CD14-positive monocyte (primary cell): ENCODE measurements at regions not wholly inside any gene's neighbourhood (a gene's known extent, or its start where the extent isn't known, plus 50 kb on each side); places are given as distances from the start of the nearest gene placed in this dataset.

ENCODE experiments used
- DNase-seq, 3 donors: peaks; one replicate each; pipeline ENCODE4 v3.0.0-alpha.2; 2011 to 2022
- H2AFZ ChIP-seq: 2 replicates; pipeline ENCODE4 v1.6.0; 2012; ENCODE audit warnings: mild to moderate bottlenecking, low read depth, low read length, inconsistent platforms; ENCODE audit not compliant: insufficient read depth, poor library complexity, severe bottlenecking
- H3K27ac ChIP-seq, 2 donors: 1 replicate in 1 of 2; 2 replicates in 1 of 2; pipeline ENCODE4 v1.5.1; 2012 to 2013; ENCODE audit warnings: low read length in 2 of 2, control low read depth in 1 of 2, inconsistent platforms in 1 of 2, low read depth in 1 of 2, mild to moderate bottlenecking in 1 of 2
- H3K27me3 ChIP-seq, 2 donors: one replicate each; pipeline versions ENCODE4 v1.6.0 to v1.6.1; 2011 to 2013; ENCODE audit warnings: low read length in 2 of 2; ENCODE audit not compliant: control insufficient read depth in 2 of 2, insufficient read depth in 2 of 2
- H3K36me3 ChIP-seq, 2 donors: replicated peaks in 1 of 2; 1 replicate in 1 of 2; 2 replicates in 1 of 2; pipeline versions ENCODE4 v1.5.1 to v1.6.1; 2012 to 2013; ENCODE audit warnings: low read length in 2 of 2, control low read depth in 1 of 2, inconsistent platforms in 1 of 2, mild to moderate bottlenecking in 1 of 2; ENCODE audit not compliant: insufficient read depth in 2 of 2, control insufficient read depth in 1 of 2
- H3K4me1 ChIP-seq, 2 donors: 1 replicate in 1 of 2; 2 replicates in 1 of 2; pipeline versions ENCODE4 v1.5.1 to v1.6.1; 2012 to 2013; ENCODE audit warnings: low read length in 2 of 2, control low read depth in 1 of 2, inconsistent platforms in 1 of 2, mild to moderate bottlenecking in 1 of 2, moderate library complexity in 1 of 2; ENCODE audit not compliant: insufficient read depth in 2 of 2, control insufficient read depth in 1 of 2
- H3K4me2 ChIP-seq: replicated peaks from 2 replicates; pipeline ENCODE3; 2012; ENCODE audit warnings: low read length, moderate library complexity, mild to moderate bottlenecking; ENCODE audit not compliant: poor library complexity, severe bottlenecking; ENCODE audit errors: extremely low read depth
- H3K4me3 ChIP-seq, 3 experiments: fragments of 200-600 bp in 1 of 3; sonication (generic) in 1 of 3; replicated peaks in 1 of 3; 1 replicate in 2 of 3; 2 replicates in 1 of 3; pipeline ENCODE4 v1.5.1; 2011 to 2013; ENCODE audit warnings: low read length in 3 of 3, mild to moderate bottlenecking in 3 of 3, control low read depth in 2 of 3, low read depth in 2 of 3, inconsistent platforms in 1 of 3, moderate library complexity in 1 of 3
- H3K79me2 ChIP-seq: 2 replicates; pipeline ENCODE4 v1.6.0; 2012; ENCODE audit warnings: mild to moderate bottlenecking, control low read depth, inconsistent platforms, low read length, moderate library complexity; ENCODE audit not compliant: insufficient read depth
- H3K9ac ChIP-seq: 2 replicates; pipeline ENCODE4 v1.6.0; 2017; ENCODE audit warnings: low read length, mild to moderate bottlenecking; ENCODE audit not compliant: insufficient read depth, poor library complexity, severe bottlenecking
- H3K9me3 ChIP-seq, 2 donors: replicated peaks in 1 of 2; 1 replicate in 1 of 2; 2 replicates in 1 of 2; pipeline versions ENCODE4 v1.5.1 to v1.6.1; 2012 to 2013; ENCODE audit warnings: low read length in 2 of 2, control low read depth in 1 of 2; ENCODE audit not compliant: control insufficient read depth in 1 of 2, insufficient read depth in 1 of 2
- H4K20me1 ChIP-seq: 2 replicates; pipeline ENCODE4 v1.6.0; 2012; ENCODE audit warnings: mild to moderate bottlenecking, low read length, control low read depth, moderate library complexity; ENCODE audit not compliant: insufficient read depth
- H3K27ac Mint-ChIP-seq, 7 donors: one replicate each; pipeline ENCODE4 v1.8.0; 2020; ENCODE audit warnings: mild to moderate bottlenecking in 7 of 7, mixed read lengths in 7 of 7, moderate library complexity in 6 of 7, inconsistent platforms in 2 of 7
- H3K27me3 Mint-ChIP-seq, 3 donors: one replicate each; pipeline ENCODE4 v1.8.0; 2021 to 2022; ENCODE audit warnings: low read depth in 3 of 3, mild to moderate bottlenecking in 3 of 3, mixed read lengths in 3 of 3, moderate library complexity in 3 of 3, inconsistent platforms in 1 of 3
- H3K36me3 Mint-ChIP-seq, 2 donors: one replicate each; pipeline ENCODE4 v1.8.0; 2020; ENCODE audit warnings: mixed read lengths in 2 of 2, inconsistent platforms in 1 of 2, mild to moderate bottlenecking in 1 of 2
- H3K4me1 Mint-ChIP-seq: one replicate; pipeline ENCODE4 v1.8.0; 2020; ENCODE audit warnings: mild to moderate bottlenecking, mixed read lengths
- H3K4me3 Mint-ChIP-seq, 2 donors: one replicate each; pipeline ENCODE4 v1.8.0; 2020; ENCODE audit warnings: mild to moderate bottlenecking in 2 of 2, mixed read lengths in 2 of 2, moderate library complexity in 1 of 2
- H3K9me3 Mint-ChIP-seq, 7 donors: one replicate each; pipeline ENCODE4 v1.8.0; 2020 to 2022; ENCODE audit warnings: mixed read lengths in 7 of 7, mild to moderate bottlenecking in 6 of 7, moderate library complexity in 6 of 7, inconsistent platforms in 2 of 7
- CTCF ChIP-seq: fragments of 200-600 bp; IDR thresholded peaks from one replicate; pipeline ENCODE4 v1.8.0; 2022; ENCODE audit warnings: antibody characterized with exemption, mild to moderate bottlenecking
- WGBS: methylation state at CpG from one replicate; pipeline ENCODE4 v1.1.5; 2013; ENCODE audit warnings: missing lambda C conversion rate; ENCODE audit not compliant: insufficient coverage; 5-methylcytosine and 5-hydroxymethylcytosine counted together
- intact Hi-C, 2 donors: fragments of 100-400 bp; cut with micrococcal nuclease; formaldehyde crosslinking; loops; one replicate each; pipeline versions ENCODE4 v1.15.0 to v1.15.1; 2023

- H2AFZ ChIP-seq: no peak overlapping the region
- no peak overlapping the region for H3K27ac ChIP-seq
- H3K27me3 ChIP-seq: no peaks in the 10 kb centered on the region
- no peaks in the 10 kb centered on the region for H3K9me3 ChIP-seq
- Mint-ChIP-seq H3K36me3 (no peaks in the 10 kb centered on the region), H3K27ac (no peak overlapping the region), H3K9me3 (no peaks in the 10 kb centered on the region), H3K4me3 (no peak overlapping the region), H3K4me1 (no peaks in the 10 kb centered on the region), H3K27me3 (peaks cover 3 to 14% (median 6%) of the 10 kb centered on the region in 3 donors)
- no peaks in the 10 kb centered on the region for H3K4me1 ChIP-seq
- H3K36me3 ChIP-seq: no peaks in the 10 kb centered on the region
- no peak for DNase-seq
- no peak overlapping the region for H3K9ac ChIP-seq
- no peaks in the 10 kb centered on the region for H3K79me2 ChIP-seq
- intact Hi-C loops: no loop called here
- TF ChIP-seq CTCF: no peak
- H3K4me2 ChIP-seq: no peak overlapping the region
- H4K20me1 ChIP-seq: no peaks in the 10 kb centered on the region
- H3K4me3 ChIP-seq: no peak overlapping the region
- WGBS: 76% methylated on average over 2 of the region's 6 CpGs
These were observed 472.2 kb downstream of the MATN1 start for GRCh38 chr1:30250984-30251850.

GRCh38 chr1:30250338-30250983 is 472.9 kb downstream of the MATN1 start:
- no peaks in the 10 kb centered on the region for H3K27me3 ChIP-seq
- no peak overlapping the region for H3K4me2 ChIP-seq
- no peak overlapping the region for H3K9ac ChIP-seq
- no peaks in the 10 kb centered on the region for H3K36me3 ChIP-seq
- DNase-seq: no peak
- Mint-ChIP-seq H3K4me1 (no peaks in the 10 kb centered on the region), H3K9me3 (no peaks in the 10 kb centered on the region), H3K27ac (no peak overlapping the region), H3K36me3 (no peaks in the 10 kb centered on the region), H3K4me3 (no peak overlapping the region), H3K27me3 (peaks cover 3 to 14% (median 6%) of the 10 kb centered on the region in 3 donors)
- no peaks in the 10 kb centered on the region for H3K79me2 ChIP-seq
- no peak overlapping the region for H2AFZ ChIP-seq
- H3K27ac ChIP-seq: no peak overlapping the region
- intact Hi-C loops: no loop called here
- H4K20me1 ChIP-seq: no peaks in the 10 kb centered on the region
- WGBS: 76% methylated on average over 7 of the region's 10 CpGs
- no peak for TF ChIP-seq CTCF
- no peaks in the 10 kb centered on the region for H3K9me3 ChIP-seq
- H3K4me1 ChIP-seq: no peaks in the 10 kb centered on the region
- H3K4me3 ChIP-seq: no peak overlapping the region
